Fibroblast of skin of scalp (primary cell): ENCODE measurements at regions not wholly inside any gene's neighbourhood (a gene's known extent, or its start where the extent isn't known, plus 50 kb on each side); places are given as distances from the start of the nearest gene placed in this dataset.
"Not testable (repeated sequence)": the region's sequence is repeated elsewhere in the genome, so short reads cannot be mapped to it uniquely, and the experiment has no call there.

Experiments used
- DNase-seq: peaks from one replicate; pipeline ENCODE4 v3.0.0-alpha.2; 2013

GRCh38 chr11:69572861-69573260, 68.1 kb upstream of the CCND1 start:
- DNase-seq: no peak

DNA sequence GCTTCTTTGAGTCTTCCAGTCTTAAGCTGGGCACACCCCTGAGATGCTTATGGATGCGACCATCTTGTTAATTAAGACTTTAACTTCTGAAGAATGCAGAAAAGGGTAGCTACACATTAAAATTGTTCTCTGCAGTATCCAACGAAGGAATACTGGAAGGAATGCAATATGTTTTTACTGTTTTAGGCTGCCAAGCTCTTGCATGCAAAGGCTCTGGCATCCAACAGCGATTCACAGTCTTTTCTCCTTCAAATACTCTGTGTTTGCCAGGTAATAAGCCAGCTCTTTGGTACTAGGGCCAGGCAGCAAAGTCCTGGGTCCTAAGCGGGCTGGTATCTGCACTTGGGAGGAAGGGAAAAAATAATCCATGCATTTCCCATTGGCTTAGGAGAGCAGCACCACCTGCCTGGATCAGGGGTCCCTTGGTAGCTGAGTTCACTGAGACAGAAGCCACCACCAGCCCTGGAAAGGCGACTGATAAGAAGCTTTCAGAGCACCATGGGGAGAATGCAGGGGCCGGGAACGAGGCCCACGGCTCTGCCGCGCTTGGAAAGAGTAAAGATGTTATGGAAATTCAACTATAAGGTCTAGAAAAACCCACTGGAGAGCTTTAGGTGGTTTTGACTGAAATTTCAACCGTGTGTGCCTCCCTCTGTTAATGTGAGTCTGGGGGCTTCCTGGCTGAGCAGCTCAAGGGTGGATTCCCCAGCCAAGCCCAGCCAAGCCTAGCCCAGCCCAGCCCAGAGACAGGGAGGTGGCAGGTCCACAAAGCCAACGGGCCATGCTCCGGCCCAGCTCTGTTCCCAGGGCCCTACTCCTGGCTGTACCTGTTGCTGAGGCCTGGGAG, 67.0 kb upstream of the CCND1 start:
- no peak for DNase-seq

- DNase-seq: no peak
These were observed 66.2 kb upstream of the CCND1 start for GRCh38 chr11:69574608-69575255.

DNA sequence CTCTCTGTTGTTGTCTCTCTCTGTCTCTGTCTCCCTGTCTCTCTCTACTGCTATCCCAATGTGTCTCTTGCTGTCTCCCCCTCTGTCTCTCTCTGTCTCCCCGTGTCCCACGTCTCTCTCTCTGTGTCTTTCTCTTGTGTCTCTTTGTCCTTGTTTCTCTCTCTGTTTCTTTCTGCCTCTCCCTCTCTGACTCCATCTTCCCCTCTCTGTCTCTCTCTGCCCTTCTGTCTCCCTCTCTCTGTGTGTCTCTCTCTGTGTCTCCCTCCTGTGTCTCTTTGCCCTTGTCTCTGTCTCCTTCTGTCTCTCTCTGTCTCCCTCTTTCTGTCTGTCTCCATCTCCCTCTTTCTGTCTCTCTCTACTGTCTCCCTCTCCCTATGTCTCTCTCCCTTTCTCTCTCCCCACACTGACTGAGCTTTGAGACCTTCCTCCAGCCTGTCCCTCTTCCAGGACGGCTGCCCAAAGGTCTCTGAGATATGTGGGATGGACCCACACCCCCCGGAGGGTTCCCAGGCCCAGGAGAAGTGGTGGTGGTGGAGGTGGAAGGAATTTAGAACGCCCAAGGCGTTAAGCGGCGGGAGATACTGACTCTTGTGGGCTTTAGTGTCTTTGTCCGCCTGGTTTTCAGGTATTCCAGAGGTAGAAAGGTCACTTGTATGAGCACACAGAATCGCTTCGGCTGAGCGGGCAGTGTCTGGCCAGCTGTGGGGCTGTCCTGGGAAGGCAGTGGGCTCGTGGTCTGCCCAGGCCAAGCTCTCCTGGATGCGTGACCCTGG, 65.5 kb upstream of the CCND1 start:
- DNase-seq: no peak

DNA sequence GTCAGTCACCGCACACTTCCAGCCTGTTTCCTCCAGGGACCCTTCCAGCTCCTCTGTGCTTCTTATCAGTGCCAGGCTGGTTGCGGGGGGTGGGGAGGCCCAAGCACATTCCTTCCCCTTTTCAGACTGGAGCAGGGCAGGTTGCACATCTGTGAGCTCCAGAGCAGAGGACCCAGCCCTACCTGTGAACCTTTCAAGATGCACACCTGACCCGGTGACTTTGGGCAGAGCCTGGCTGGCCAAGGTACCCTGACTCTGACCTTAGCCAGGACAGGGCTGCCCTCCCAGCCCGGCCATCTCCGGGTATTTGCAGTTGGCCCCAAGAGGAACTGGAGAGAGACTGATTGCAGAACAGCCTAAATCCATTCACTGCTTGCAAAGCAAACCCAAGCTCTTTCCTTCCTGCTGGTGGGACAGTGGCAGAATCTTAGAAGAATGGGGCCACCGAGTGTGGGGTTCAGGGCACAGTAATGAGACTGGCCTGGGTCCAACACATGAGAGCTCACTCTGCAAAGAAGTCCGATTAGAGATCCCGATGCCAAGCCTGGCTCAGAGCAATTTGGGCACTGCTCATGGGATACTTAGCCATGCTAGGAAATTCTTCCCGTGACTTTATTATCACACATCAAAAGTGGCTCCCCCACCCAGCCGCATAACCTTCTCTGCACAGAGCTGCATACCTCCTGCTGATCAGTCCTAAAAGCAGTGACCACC, 64.7 kb upstream of the CCND1 start:
- DNase-seq: no peak

DNA sequence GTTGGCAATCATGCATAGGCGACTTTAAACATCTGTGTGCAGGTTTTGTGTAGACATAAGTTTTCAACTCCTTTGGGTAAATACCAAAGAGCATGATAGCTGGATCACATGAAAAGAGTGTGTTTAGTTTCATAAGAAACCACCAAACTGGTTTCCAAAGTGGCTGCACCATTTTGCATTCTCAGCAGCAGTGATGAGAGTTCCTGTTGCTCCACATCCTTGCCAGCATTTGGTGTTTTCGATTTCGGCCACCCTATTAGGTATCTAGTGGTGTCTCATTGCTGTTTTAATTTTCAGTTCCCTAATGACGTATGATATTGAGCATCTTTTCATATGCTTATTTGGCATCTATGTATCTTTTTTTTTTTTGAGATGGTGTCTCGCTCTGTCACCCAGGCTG, 62.8 kb upstream of the CCND1 start:
- DNase-seq: no peak

- no peak for DNase-seq
These were observed 60.4 kb upstream of the CCND1 start for GRCh38 chr11:69580529-69580928.

GRCh38 chr11:69582756-69583467, 58.0 kb upstream of the CCND1 start:
- no peak for DNase-seq

- DNase-seq: no peak
These were observed 56.8 kb upstream of the CCND1 start for GRCh38 chr11:69584160-69584559.

DNA sequence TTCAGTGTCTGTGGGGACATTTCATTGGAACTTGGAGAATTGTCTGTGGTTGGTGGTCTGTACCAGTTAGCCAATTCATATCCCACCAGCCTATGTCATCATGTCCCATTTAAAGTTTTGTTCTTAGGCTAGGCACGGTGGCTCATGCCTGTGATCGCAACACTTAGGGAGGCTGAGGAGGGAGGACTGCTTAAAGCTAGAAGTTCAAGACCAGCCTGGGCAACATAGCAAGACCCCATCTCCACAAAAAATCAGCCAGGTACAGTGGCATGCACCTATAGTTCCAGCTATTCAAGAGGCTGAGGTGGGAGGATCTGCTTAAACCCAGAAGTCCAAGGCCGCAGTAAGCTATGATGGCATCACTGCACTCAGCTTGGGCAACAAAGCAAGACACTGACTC, 55.6 kb upstream of the CCND1 start:
- no peak for DNase-seq

GRCh38 chr11:69587454-69588090, 53.4 kb upstream of the CCND1 start:
- DNase-seq: peak; percentile 62

- DNase-seq: peak; percentile 60
These were observed 52.7 kb upstream of the CCND1 start for GRCh38 chr11:69588270-69588669.

- not testable (repeated sequence) for DNase-seq
These were observed 50.9 kb upstream of the CCND1 start for GRCh38 chr11:69590088-69590487.
